Osteocyte (in vitro differentiated cells): ENCODE measurements at regions not wholly inside any gene's neighbourhood (a gene's known extent, or its start where the extent isn't known, plus 50 kb on each side); places are given as distances from the start of the nearest gene placed in this dataset.

ENCODE experiments used
- DNase-seq: peaks from one replicate; pipeline ENCODE4 v3.0.0; 2021; ENCODE audit warnings: mixed read lengths; ENCODE audit not compliant: unreplicated experiment; ENCODE audit errors: extremely low spot score
- H3K27ac Mint-ChIP-seq: one replicate; pipeline ENCODE4 v1.8.0; 2021; ENCODE audit warnings: mild to moderate bottlenecking, mixed read lengths; ENCODE audit not compliant: unreplicated experiment
- H3K27me3 Mint-ChIP-seq: one replicate; pipeline ENCODE4 v1.8.0; 2021; ENCODE audit warnings: mixed read lengths; ENCODE audit not compliant: unreplicated experiment
- H3K36me3 Mint-ChIP-seq: one replicate; pipeline ENCODE4 v1.8.0; 2021; ENCODE audit warnings: mixed read lengths; ENCODE audit not compliant: unreplicated experiment
- H3K4me1 Mint-ChIP-seq: one replicate; pipeline ENCODE4 v1.8.0; 2021; ENCODE audit warnings: mixed read lengths; ENCODE audit not compliant: unreplicated experiment
- H3K4me3 Mint-ChIP-seq: one replicate; pipeline ENCODE4 v1.8.0; 2021; ENCODE audit warnings: mild to moderate bottlenecking, moderate library complexity, mixed read lengths; ENCODE audit not compliant: unreplicated experiment
- H3K9me3 Mint-ChIP-seq: one replicate; pipeline ENCODE4 v1.8.0; 2021; ENCODE audit warnings: mixed read lengths; ENCODE audit not compliant: unreplicated experiment
- CTCF ChIP-seq: fragments of 200-600 bp; sonication (generic); IDR thresholded peaks from 2 replicates; pipeline ENCODE4 v1.5.0; 2021; ENCODE audit warnings: antibody characterized with exemption, mild to moderate bottlenecking, moderate library complexity

DNA sequence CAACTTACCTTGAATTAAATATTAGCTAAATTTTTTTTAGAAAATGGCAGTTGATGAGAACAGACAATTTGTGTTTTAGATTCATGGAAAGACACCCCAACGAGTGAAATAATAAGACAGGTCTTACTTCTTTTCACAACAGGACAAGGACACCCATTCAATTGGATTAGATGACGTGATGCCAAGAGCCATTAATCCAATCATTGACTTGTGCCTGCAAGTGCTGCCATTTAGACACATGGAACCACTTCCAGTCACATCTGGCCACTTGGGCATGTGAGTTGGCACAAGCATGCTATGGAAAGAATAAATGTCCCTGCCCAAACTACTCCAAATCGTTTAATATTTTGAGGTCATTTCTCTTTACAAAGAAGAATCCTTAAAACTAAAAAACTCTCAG is 1308.8 kb downstream of the ROBO2 start:
- H3K4me1 Mint-ChIP-seq, result peaks cover 35% of the 10 kb centered on the region
- no peak overlapping the region for H3K4me3 Mint-ChIP-seq
- H3K27me3 Mint-ChIP-seq, result no peaks in the 10 kb centered on the region
- H3K9me3 Mint-ChIP-seq, result peaks cover 3% of the 10 kb centered on the region
- H3K36me3 Mint-ChIP-seq, result no peaks in the 10 kb centered on the region
- no peak overlapping the region for H3K27ac Mint-ChIP-seq
- DNase-seq, result no peak
- no peak for TF ChIP-seq CTCF

GRCh38 chr3:78349571-78349970 is 1309.7 kb downstream of the ROBO2 start:
- Mint-ChIP-seq H3K4me1 (peaks cover 33% of the 10 kb centered on the region), H3K27me3 (no peaks in the 10 kb centered on the region), H3K27ac (no peak overlapping the region), H3K4me3 (no peak overlapping the region), H3K36me3 (no peaks in the 10 kb centered on the region), H3K9me3 (peaks cover 3% of the 10 kb centered on the region)
- no peak for DNase-seq
- no peak for TF ChIP-seq CTCF

GRCh38 chr3:78351334-78351733 is 1311.4 kb downstream of the ROBO2 start:
- Mint-ChIP-seq H3K36me3 (no peaks in the 10 kb centered on the region), H3K27me3 (no peaks in the 10 kb centered on the region), H3K4me3 (no peak overlapping the region), H3K9me3 (peaks cover 3% of the 10 kb centered on the region), H3K4me1 (peaks cover 24% of the 10 kb centered on the region), H3K27ac (no peak overlapping the region)
- TF ChIP-seq CTCF, result no peak
- DNase-seq, result no peak

DNA sequence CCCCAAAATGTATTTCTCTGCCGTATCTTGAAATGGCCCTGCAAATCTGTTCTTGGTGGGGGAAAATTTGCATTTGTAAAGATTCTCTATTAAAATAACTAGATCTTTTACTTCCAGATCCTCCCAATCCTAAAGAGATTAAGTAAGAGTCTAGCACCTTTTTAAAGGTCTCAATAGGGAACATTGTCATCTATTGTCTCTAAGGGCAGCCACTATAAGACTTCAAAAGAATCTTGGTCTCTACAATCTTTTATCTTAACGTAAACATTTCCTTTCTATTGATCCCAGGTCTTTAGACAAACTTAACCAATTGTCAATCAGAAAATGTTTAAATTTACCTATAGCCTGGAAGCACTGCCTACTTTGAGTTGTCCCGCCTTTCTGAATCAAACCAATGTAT is 1313.3 kb downstream of the ROBO2 start:
- Mint-ChIP-seq H3K36me3 (no peaks in the 10 kb centered on the region), H3K9me3 (peaks cover 3% of the 10 kb centered on the region), H3K4me3 (no peak overlapping the region), H3K4me1 (peaks cover 28% of the 10 kb centered on the region), H3K27ac (no peak overlapping the region), H3K27me3 (no peaks in the 10 kb centered on the region)
- TF ChIP-seq CTCF, result no peak
- DNase-seq, result no peak

DNA sequence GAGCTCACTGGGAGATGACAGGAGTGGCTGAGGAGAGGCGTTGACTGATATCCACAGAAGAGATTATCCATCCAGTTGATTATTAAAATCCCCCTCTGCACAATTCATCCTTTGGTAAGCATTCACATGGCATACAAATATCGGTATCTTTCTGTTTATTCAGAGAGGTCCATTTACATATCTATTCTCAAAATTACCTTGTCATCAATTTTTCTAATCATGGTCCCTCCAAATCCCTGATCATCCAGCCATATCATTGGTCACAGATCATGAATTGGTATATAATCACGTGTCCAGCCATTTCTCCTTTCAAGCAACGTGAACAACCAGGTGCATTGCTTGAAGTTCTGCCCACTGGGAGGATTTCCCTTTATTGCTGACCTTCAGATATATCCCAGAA is 1321.0 kb downstream of the ROBO2 start:
- H3K4me3 Mint-ChIP-seq, result no peak overlapping the region
- peaks cover 3% of the 10 kb centered on the region for H3K4me1 Mint-ChIP-seq
- H3K36me3 Mint-ChIP-seq, result no peaks in the 10 kb centered on the region
- no peaks in the 10 kb centered on the region for H3K9me3 Mint-ChIP-seq
- TF ChIP-seq CTCF, result no peak
- DNase-seq, result no peak
- H3K27me3 Mint-ChIP-seq, result no peaks in the 10 kb centered on the region
- H3K27ac Mint-ChIP-seq, result no peak overlapping the region
